Nephron progenitor cell (in vitro differentiated cells): ENCODE measurements at regions not wholly inside any gene's neighbourhood (a gene's known extent, or its start where the extent isn't known, plus 50 kb on each side); places are given as distances from the start of the nearest gene placed in this dataset.

Experiments
- DNase-seq: peaks from one replicate; pipeline ENCODE4 v3.0.0; 2021
- H3K27ac Mint-ChIP-seq: 2 replicates; pipeline ENCODE4 v1.8.0; 2021; ENCODE audit warnings: mild to moderate bottlenecking, moderate library complexity, mixed read lengths
- H3K27me3 Mint-ChIP-seq: 2 replicates; pipeline ENCODE4 v1.8.0; 2021; ENCODE audit warnings: mild to moderate bottlenecking, low read depth, mixed read lengths; ENCODE audit not compliant: poor library complexity
- H3K36me3 Mint-ChIP-seq: 2 replicates; pipeline ENCODE4 v1.8.0; 2021; ENCODE audit warnings: low read depth, mixed read lengths
- H3K4me1 Mint-ChIP-seq: 2 replicates; pipeline ENCODE4 v1.8.0; 2021; ENCODE audit warnings: mixed read lengths
- H3K4me3 Mint-ChIP-seq: 2 replicates; pipeline ENCODE4 v1.8.0; 2021; ENCODE audit warnings: mild to moderate bottlenecking, moderate library complexity, mixed read lengths
- H3K9me3 Mint-ChIP-seq: 2 replicates; pipeline ENCODE4 v1.8.0; 2021; ENCODE audit warnings: mild to moderate bottlenecking, moderate library complexity, mixed read lengths
- CTCF ChIP-seq: fragments of 200-600 bp; sonication (generic); IDR thresholded peaks from 2 replicates; pipeline ENCODE4 v1.5.0; 2021; ENCODE audit warnings: antibody characterized with exemption

GRCh38 chr13:80727321-80727975 is 386.5 kb upstream of the SPRY2 start:
- no peaks in the 10 kb centered on the region for H3K36me3 Mint-ChIP-seq
- no peak for DNase-seq
- peaks cover 5% of the 10 kb centered on the region for H3K9me3 Mint-ChIP-seq
- no peak for TF ChIP-seq CTCF
- no peak overlapping the region for H3K27ac Mint-ChIP-seq
- no peaks in the 10 kb centered on the region for H3K27me3 Mint-ChIP-seq
- no peak overlapping the region for H3K4me3 Mint-ChIP-seq
- no peaks in the 10 kb centered on the region for H3K4me1 Mint-ChIP-seq

DNA sequence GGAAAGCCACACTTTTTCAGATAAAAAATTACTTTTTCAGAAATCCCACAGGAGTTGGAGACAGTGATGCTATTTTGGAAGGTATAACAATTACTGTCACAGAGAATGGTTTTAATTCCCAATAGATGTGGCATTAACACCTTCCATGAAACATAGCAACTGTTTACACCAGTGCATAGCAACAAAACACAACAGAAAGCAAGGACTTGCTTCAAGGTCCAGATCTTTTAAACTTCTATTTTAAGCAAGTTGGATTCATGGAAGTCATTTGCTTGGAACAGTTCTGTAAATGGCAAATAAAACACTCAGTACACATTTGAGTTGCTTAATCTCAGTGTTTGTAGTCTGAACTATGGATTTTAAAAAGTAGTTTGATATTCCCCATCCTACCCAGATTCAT is 385.9 kb upstream of the SPRY2 start:
- Mint-ChIP-seq H3K9me3 (peaks cover 5% of the 10 kb centered on the region), H3K4me1 (no peaks in the 10 kb centered on the region), H3K27me3 (no peaks in the 10 kb centered on the region), H3K36me3 (no peaks in the 10 kb centered on the region), H3K27ac (no peak overlapping the region), H3K4me3 (no peak overlapping the region)
- DNase-seq, result no peak
- TF ChIP-seq CTCF, result no peak

- Mint-ChIP-seq H3K36me3 (no peaks in the 10 kb centered on the region), H3K27me3 (no peaks in the 10 kb centered on the region), H3K4me1 (peaks cover 4% of the 10 kb centered on the region), H3K9me3 (no peaks in the 10 kb centered on the region), H3K4me3 (no peak overlapping the region), H3K27ac (no peak overlapping the region)
- no peak for TF ChIP-seq CTCF
- DNase-seq, result no peak
Measured at GRCh38 chr13:80721689-80722088, 380.8 kb upstream of the SPRY2 start.

- no peaks in the 10 kb centered on the region for H3K36me3 Mint-ChIP-seq
- peaks cover 7% of the 10 kb centered on the region for H3K4me1 Mint-ChIP-seq
- H3K4me3 Mint-ChIP-seq, result no peak overlapping the region
- TF ChIP-seq CTCF, result no peak
- no peak for DNase-seq
- H3K9me3 Mint-ChIP-seq, result no peaks in the 10 kb centered on the region
- no peak overlapping the region for H3K27ac Mint-ChIP-seq
- no peaks in the 10 kb centered on the region for H3K27me3 Mint-ChIP-seq
Measured at GRCh38 chr13:80718970-80719369, 378.0 kb upstream of the SPRY2 start.

DNA sequence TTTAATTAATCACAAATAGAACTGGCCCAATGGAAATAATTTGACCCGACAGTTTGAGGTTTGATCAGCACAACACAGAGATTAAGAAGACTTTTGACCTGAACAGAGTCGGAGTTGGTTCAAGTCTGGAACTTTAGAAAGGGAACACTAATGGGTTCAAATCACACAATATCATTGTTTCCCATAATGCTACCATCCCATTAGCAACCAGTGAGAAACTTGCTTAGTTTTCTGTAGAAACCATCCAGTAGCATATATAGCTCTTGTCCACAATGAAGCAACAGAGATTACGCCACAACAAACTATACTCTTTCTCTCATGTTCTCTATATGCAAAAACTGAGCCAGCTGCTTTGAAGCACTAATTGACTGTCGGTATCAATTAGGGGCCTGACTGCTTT is 376.9 kb upstream of the SPRY2 start:
- peaks cover 7% of the 10 kb centered on the region for H3K4me1 Mint-ChIP-seq
- no peaks in the 10 kb centered on the region for H3K36me3 Mint-ChIP-seq
- DNase-seq, result no peak
- no peak for TF ChIP-seq CTCF
- no peak overlapping the region for H3K4me3 Mint-ChIP-seq
- H3K27me3 Mint-ChIP-seq, result no peaks in the 10 kb centered on the region
- peaks cover 7% of the 10 kb centered on the region for H3K9me3 Mint-ChIP-seq
- no peak overlapping the region for H3K27ac Mint-ChIP-seq

GRCh38 chr13:80716610-80717081 is 375.7 kb upstream of the SPRY2 start:
- no peak overlapping the region for H3K4me3 Mint-ChIP-seq
- peak overlapping the region; percentile 54 for H3K27ac Mint-ChIP-seq
- no peaks in the 10 kb centered on the region for H3K27me3 Mint-ChIP-seq
- TF ChIP-seq CTCF, result no peak
- peaks cover 7% of the 10 kb centered on the region for H3K4me1 Mint-ChIP-seq
- H3K36me3 Mint-ChIP-seq, result no peaks in the 10 kb centered on the region
- peaks cover 7% of the 10 kb centered on the region for H3K9me3 Mint-ChIP-seq
- no peak for DNase-seq
